ENCODE measurements at regions not wholly inside any gene's neighbourhood (a gene's known extent, or its start where the extent isn't known, plus 50 kb on each side); places are given as distances from the start of the nearest gene placed in this dataset.

DNA sequence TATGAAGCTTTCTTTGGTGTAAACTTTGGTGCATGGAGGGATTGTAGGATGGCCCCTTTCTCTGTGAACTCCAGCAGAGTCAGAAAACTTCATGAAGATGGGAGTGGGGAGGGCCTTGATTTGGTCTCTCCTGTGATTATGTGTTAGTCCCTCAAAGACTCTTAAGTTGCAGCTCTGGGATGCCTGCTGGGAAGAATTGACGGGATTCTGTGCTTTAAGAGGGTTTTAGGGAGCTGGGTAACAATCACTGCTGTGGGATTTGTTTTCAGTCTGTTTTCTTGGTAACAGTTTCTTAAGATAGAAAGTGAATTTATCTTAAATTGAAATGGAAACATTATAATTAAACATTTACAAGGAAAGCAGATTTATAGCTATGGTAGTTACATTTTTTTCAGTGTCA, 378.1 kb downstream of the AACS start:
- Histone ChIP-seq H3K4ac (replicated peaks; ENCODE audit: insufficient read length, low read depth, low read length) (no peak overlapping the region), H3K4me3 (ENCODE audit: extremely low read depth in 1 of 4, insufficient read depth in 2 of 4, low read depth in 3 of 4, low read length in 4 of 4) (no peak overlapping the region), H3K36me3 (ENCODE audit: control insufficient read depth in 2 of 4, insufficient read depth in 4 of 4, low read length in 3 of 4) (no peaks in the 10 kb centered on the region; a peak in 1 of 8 replicates), H3K79me1 (ENCODE audit: low read depth, low read length) (no peaks in the 10 kb centered on the region; the same call in 1 of the 2 replicates), H4K91ac (replicated peaks; ENCODE audit: insufficient read length, low read length) (no peak overlapping the region), H4K5ac (ENCODE audit: insufficient read length, low read depth, low read length) (no peak overlapping the region), H2BK5ac (ENCODE audit: low read depth, low read length) (no peak overlapping the region), H2AK5ac (ENCODE audit: low read depth, low read length) (no peak overlapping the region), H2BK120ac (replicated peaks; ENCODE audit: low read depth, low read length) (no peak overlapping the region), H3K23ac (ENCODE audit: insufficient read length) (no peak overlapping the region), H3K56ac (replicated peaks; ENCODE audit: insufficient read length, low read depth, low read length) (no peak overlapping the region), H3K27ac (ENCODE audit: low read depth, low read length) (no peak overlapping the region), H3K4me2 (ENCODE audit: insufficient read depth in 1 of 2, low read depth in 2 of 2, low read length in 2 of 2) (no peak overlapping the region; a peak in 1 of 4 replicates), H3K14ac (ENCODE audit: insufficient read length) (no peak overlapping the region), H4K20me1 (replicated peaks in 1 of 2; ENCODE audit: control insufficient read depth in 1 of 2, insufficient read depth in 2 of 2, low read length in 2 of 2) (no peaks in the 10 kb centered on the region), H3K79me2 (ENCODE audit: control insufficient read depth in 1 of 2, insufficient read depth in 2 of 2, low read length in 2 of 2) (peaks cover 0 to 12% of the 10 kb centered on the region in 2 experiments; a peak in 2 of 4 replicates), H3K9ac (replicated peaks in 1 of 4; ENCODE audit: extremely low read depth in 1 of 4, low read depth in 3 of 4, low read length in 3 of 4) (no peak overlapping the region), H3K23me2 (ENCODE audit: low read depth, low read length) (no peaks in the 10 kb centered on the region), H2BK12ac (ENCODE audit: low read depth, low read length) (no peak overlapping the region), H3K9me3 (ENCODE audit: insufficient read depth in 2 of 2, low read depth in 1 of 2, low read length in 1 of 2) (peaks cover 0 to 4% of the 10 kb centered on the region in 2 experiments; a peak in 2 of 4 replicates), H3K4me1 (replicated peaks in 1 of 4; ENCODE audit: control insufficient read depth in 3 of 4, insufficient read depth in 4 of 4, low read length in 3 of 4) (peaks cover 0 to 4% (median 0%) of the 10 kb centered on the region in 4 experiments; a peak in 4 of 7 replicates), H2BK20ac (ENCODE audit: low read length) (no peak overlapping the region), H2BK15ac (ENCODE audit: low read length) (no peak overlapping the region), H4K8ac (ENCODE audit: extremely low read depth, insufficient read depth, low read length) (no peak overlapping the region), H3K18ac (ENCODE audit: extremely low read depth, low read length) (no peak overlapping the region), H3K27me3 (replicated peaks in 1 of 4; ENCODE audit: control insufficient read depth in 3 of 4, extremely low read depth in 1 of 4, insufficient read depth in 3 of 4, low read length in 3 of 4) (peaks cover 0 to 1% (median 0%) of the 10 kb centered on the region in 4 experiments; a peak in 1 of 7 replicates), H2AFZ (ENCODE audit: low read length) (no peak overlapping the region)
- TF ChIP-seq SUZ12 (IDR thresholded peaks at IDR 0.05; ENCODE audit: low read length) (no peak), CREB1 (IDR thresholded peaks at IDR 0.05) (no peak), SRF (IDR thresholded peaks at IDR 0.05; ENCODE audit: low read depth, low read length) (no peak), BACH1 (IDR thresholded peaks at IDR 0.05; ENCODE audit: low read length) (no peak), TCF12 (IDR thresholded peaks at IDR 0.05; ENCODE audit: low read depth, low read length) (no peak), JUN (IDR thresholded peaks at IDR 0.05; ENCODE audit: low read depth, low read length) (no peak), TAF7 (optimal IDR thresholded peaks at IDR 0.05; ENCODE audit: borderline replicate concordance, low read depth, low read length) (no peak), TEAD4 (IDR thresholded peaks at IDR 0.05; ENCODE audit: low read depth, low read length) (no peak)
- TF ChIP-seq, protein P1, sequence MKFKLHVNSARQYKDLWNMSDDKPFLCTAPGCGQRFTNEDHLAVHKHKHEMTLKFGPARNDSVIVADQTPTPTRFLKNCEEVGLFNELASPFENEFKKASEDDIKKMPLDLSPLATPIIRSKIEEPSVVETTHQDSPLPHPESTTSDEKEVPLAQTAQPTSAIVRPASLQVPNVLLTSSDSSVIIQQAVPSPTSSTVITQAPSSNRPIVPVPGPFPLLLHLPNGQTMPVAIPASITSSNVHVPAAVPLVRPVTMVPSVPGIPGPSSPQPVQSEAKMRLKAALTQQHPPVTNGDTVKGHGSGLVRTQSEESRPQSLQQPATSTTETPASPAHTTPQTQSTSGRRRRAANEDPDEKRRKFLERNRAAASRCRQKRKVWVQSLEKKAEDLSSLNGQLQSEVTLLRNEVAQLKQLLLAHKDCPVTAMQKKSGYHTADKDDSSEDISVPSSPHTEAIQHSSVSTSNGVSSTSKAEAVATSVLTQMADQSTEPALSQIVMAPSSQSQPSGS (IDR thresholded peaks at IDR 0.05; ENCODE audit: low read length) = no peak
- TF ChIP-seq, protein P2, sequence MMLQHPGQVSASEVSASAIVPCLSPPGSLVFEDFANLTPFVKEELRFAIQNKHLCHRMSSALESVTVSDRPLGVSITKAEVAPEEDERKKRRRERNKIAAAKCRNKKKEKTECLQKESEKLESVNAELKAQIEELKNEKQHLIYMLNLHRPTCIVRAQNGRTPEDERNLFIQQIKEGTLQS (IDR thresholded peaks at IDR 0.05; ENCODE audit: insufficient read depth, low read depth, low read length) = no peak
- ChIA-PET CTCF (ENCODE audit: partially characterized antibody) (interaction anchor here (0.8 kb wide), 1 partner anchor 14 kb away, joined by 3 read pairs; no protein-coding TSS in a partner anchor), POLR2A (ENCODE audit: partially characterized antibody) (no interaction called here)
- WGBS, 2 experiments (ENCODE audit: extremely low coverage in 1 of 2, insufficient coverage in 1 of 2, insufficient read length in 1 of 2, insufficient replicate concordance in 2 of 2, low coverage in 1 of 2, low lambda C conversion rate in 2 of 2, missing lambda C conversion rate in 1 of 2) = 74% methylated on average over 1 of the region's 1 CpG; no CpG with 5 or more reads in 1 of the 2 experiments
- DNase-seq (ENCODE audit: low read depth in 1 of 2, low spot score in 2 of 2) (no peak), FAIRE-seq (no peak)
